Upper lobe of left lung (tissue), 4 donors: ENCODE measurements at regions not wholly inside any gene's neighbourhood (a gene's known extent, or its start where the extent isn't known, plus 50 kb on each side); places are given as distances from the start of the nearest gene placed in this dataset.

Experiments
- CTCF ChIP-seq, 6 experiments: fragments of 450-650 bp in 4 of 6; fragments of 200-600 bp in 2 of 6; sonication (generic) in 2 of 6; IDR thresholded peaks; one replicate each; pipeline ENCODE4 v1.5.1; 2016 to 2019; ENCODE audit warnings: antibody characterized with exemption in 6 of 6
- POLR2A ChIP-seq, 4 donors: fragments of 450-650 bp; IDR thresholded peaks; one replicate each; pipeline ENCODE4 v1.5.1; 2016 to 2017; ENCODE audit warnings: antibody characterized with exemption in 4 of 4, mild to moderate bottlenecking in 2 of 4
- POLR2AphosphoS5 ChIP-seq, 2 donors: sonication (generic); formaldehyde crosslinking; IDR thresholded peaks; one replicate each; pipeline ENCODE4 v1.5.1; 2017; ENCODE audit warnings: antibody characterized with exemption in 2 of 2

- TF ChIP-seq CTCF (IDR thresholded peaks at IDR 0.05) (no peak), POLR2A (IDR thresholded peaks at IDR 0.05) (no peak), POLR2AphosphoS5 (IDR thresholded peaks at IDR 0.05) (no peak)
These were observed 142.2 kb downstream of the OPN5 start for GRCh38 chr6:47924001-47924400.
